GM21381 (cell line): ENCODE measurements at regions not wholly inside any gene's neighbourhood (a gene's known extent, or its start where the extent isn't known, plus 50 kb on each side); places are given as distances from the start of the nearest gene placed in this dataset.
"Not testable (repeated sequence)": the region's sequence is repeated elsewhere in the genome, so short reads cannot be mapped to it uniquely, and the experiment has no call there.

Experiments
- ATAC-seq: cut with Tn5 transposase; IDR thresholded peaks from one replicate; pipeline ENCODE4 v1.9.1; 2021; ENCODE audit warnings: mild to moderate bottlenecking, moderate library complexity; ENCODE audit not compliant: unreplicated experiment

DNA sequence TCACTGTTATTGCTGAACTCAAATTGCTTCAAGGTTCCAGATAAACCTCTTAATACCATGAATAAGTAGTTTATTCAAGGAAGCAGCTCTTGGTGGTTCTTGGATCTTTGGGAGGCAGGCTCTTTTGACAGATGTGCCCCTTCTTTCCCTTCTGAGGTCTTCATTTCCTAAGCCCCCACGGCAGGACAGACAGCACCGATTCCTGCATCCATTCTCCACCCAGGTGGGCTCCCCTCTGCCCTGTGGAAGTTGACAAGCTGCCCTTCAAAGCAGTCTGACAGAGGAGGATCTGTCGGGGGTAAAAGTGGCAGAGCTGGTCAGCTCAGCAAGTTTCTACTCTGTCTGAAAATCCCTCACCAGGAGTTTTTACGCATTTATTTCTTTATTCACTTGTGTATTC lies 605.3 kb upstream of the B3GAT1 start:
- no peak for ATAC-seq

DNA sequence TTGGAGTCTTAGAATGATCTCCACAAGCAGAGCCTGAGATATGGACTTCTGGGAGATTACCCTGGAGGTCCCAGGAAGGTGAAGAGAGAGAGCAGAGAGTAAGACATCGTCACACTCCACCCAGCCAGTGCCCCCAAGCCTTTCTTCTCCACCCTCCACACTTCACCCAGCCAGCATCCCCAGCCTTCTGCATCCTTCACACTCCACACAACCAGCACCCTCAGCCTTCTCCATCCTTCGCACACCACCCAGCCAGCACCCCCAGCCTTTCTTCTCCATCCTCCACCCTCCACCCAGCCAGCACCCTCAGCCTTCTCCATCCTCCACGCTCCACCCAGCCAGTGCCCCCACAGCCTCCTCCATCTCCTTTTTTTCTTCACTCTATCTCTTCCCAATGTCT lies 603.9 kb upstream of the B3GAT1 start:
- ATAC-seq = no peak

DNA sequence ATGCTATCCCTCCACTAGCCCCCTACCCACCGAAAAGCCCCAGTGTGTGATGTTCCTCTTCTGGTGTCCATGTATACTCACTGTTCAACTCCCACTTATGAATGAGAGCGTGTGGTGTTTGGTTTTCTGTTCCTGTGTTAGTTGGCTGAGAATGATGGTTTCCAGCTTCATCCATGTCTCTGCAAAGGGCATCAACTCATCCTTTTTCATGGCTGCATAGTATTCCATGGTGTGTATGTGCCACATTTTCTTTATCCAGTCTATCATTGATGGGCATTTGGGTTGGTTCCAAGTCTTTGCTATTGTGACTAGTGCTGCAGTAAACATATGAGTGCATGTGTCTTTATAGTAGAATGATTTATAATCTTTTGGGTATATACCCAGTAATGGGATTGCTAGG lies 599.3 kb upstream of the B3GAT1 start:
- ATAC-seq = not testable (repeated sequence)

DNA sequence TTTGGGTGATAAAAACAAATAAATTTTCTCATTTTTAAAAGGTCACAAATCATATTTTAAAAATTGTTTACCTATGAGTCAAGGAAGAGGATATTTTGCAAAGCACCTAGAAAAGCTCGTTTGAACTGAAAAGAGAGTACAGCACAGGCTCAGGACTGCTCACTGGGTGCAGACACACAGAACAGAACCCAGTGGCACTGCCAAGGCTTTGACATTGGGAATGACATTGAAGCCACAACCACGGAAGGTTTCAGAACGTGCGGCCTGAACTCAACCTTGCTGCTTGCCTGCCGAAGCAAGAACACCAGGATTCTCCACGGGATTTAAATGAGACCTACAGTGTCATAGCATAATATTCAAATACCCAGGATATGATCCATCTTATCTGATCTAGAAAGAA lies 597.1 kb upstream of the B3GAT1 start:
- no peak for ATAC-seq

DNA sequence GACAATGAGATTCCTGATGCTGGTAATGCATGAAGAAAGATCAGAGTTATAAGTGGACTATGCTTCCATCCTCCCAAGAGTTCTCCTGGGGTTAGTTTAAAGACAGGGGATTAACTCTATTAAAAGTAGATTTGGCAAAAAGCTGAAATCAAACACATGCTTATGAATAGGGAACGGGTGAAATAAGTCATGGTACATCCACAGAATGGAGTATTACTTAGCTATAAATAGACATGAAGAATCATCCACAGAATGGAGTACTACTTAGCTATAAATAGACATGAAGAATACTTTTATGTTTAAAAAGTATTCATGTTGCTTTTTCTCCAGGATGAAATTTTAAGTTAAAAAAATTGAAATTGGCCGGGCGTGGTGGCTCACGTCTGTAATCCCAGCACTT lies 596.4 kb upstream of the B3GAT1 start:
- no peak for ATAC-seq

DNA sequence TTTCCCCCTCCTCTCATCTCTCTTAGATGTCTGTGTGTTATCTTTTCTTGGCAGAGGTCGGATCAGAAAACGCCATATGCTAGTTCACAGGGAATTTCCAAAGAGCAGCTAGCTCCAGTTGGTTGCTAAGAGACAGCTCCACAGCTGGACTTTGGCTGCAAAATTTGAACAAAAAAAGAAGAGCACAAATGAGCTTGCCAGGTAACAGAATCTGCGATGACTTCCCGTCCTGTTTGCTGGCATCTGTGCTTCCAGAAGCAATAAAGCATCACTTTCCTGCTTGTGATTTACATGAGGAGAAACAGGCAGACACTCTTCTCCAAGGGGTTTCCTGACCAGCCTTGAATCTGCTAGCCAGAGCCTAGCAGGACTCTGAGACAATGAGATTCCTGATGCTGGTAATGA lies 596.0 kb upstream of the B3GAT1 start:
- no peak for ATAC-seq

DNA sequence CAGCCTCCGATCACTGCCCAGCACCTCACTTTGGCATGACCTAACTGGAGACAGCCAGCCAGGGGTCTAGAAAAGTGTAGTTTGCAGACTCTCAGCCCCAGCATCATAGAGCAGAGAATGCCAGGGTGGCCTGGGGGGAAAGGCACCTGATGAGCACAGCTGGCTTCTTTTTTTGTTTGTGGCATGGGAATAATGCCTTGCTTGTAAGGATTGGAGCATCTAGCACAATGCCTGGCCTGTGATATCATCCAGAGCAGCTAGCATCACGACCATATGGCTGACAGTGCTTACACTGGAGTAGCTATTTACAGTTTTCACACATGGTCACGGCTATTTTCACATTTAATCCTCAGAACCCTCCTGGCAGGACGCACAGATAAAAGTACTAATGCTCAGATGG lies 594.8 kb upstream of the B3GAT1 start:
- no peak for ATAC-seq

DNA sequence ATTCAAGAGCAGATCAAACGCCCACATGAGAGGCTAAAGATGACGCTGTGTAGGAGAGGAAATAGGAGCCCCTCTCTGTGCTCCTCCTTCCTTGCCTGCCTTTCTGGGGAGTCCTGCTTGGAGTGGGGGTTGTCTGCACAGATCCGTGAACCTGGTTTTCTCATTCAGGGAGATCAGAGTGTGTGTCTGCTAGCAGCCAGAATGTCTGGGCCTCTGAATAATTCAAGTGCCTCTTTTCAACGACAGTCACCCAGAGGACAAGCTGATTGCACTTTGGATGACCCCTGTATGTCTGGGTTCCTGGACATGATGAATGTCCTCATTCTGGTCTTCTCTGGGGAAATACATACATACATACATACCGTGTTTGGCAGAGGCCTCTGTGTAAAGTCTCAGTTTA lies 592.5 kb upstream of the B3GAT1 start:
- ATAC-seq = no peak

DNA sequence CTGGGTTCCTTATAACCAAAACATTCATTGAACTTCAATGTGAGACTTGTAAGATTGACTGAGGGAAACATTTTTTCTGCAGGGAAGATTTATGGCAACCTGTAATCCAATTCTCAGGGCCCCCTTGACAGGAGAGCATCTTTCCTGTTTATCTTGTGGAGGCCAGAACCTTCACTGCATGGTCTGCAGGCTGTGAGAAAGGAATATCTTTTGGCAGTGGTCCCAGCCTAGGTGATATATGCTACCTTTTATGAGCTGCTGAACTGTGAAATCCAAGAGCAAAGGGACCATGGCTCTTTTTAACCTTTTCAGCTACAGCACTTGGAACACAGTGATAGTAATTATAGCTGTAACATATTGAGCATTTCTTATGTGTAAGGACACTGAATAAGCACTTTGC lies 590.2 kb upstream of the B3GAT1 start:
- no peak for ATAC-seq

DNA sequence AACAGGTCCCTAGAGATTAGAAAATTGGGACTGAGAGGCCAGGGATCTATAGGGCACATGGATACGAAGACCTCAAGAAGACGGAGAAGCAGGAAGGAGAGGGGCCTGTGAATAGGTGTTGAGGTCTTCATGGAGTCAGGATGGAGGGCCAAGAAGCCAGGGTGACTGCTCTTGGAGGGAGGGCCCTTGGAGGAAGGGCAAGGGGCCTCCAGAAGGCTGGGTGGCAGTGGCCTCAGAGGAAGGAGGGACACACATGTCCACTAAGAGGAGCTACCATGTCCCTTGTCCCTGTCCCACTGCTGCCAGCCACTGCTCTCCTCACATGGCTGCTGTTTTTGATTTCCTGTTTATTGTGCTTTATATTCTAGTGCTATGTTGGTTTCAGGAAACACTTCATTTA lies 589.5 kb upstream of the B3GAT1 start:
- ATAC-seq = no peak

DNA sequence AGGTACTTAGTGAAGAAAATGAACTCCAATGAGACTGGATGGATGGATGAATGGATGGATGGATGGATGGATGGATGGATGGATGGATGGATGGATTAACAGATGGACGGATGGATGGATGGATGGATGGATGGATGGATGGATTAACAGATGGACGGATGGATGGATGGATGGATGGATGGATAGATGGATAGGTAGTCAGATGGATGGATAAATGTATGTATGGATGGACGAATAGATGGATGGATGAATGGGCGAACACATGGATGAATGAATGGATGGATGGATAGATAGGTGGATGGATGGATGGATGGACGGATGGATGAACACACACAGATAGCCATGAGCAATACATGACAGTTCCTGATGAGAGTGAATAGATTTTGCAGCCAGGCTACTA lies 589.0 kb upstream of the B3GAT1 start:
- not testable (repeated sequence) for ATAC-seq

DNA sequence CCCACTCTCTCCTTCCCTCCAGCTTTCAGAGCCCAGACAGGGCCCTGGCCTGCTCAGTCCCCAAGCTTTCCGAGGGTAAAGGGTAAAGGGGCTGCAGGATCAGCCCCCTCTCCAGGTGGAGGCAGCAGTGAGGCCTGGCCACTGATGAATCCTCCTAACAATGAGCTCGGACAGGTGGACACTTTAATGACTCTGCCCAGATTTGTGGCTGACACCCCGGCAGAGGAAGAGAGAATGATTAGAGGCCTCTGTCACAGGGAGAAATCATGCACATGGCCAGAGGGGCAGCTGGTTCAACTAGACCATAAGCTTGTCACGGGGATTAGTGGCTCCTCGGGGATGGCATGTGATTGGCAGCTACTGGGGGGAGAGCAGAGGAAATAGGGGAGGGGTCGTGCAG lies 587.5 kb upstream of the B3GAT1 start:
- no peak for ATAC-seq

DNA sequence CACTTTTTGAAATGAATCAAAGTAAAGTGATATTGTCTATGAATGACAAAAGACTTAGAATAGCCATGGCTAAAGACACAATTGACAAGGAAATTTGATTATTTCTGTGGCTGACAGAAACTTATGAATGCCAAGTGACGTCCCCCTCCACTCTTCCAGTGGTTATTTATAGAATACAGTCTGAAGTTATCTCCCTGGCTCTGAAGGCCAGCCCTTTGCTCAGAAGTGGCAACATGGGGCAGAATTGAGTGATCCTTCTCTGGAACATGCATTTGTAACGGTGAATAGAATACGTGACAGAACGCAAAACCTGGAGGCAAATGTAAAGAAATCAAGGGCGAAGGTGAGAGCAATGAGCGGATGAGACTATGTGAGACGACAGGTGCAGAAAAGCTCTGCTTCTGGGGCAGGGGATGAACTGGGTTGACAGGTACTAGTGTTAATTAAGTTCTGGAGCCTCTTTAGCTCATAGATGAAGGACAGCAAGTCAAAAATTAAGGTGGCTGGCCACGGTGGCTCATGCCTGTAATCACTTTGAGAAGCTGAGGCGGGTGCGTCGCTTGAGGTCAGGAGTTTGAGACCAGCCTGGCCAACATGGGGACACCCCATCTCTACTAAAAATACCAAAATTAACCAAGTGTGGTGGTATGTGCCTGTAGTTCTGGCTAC lies 585.7 kb upstream of the B3GAT1 start:
- ATAC-seq = no peak

DNA sequence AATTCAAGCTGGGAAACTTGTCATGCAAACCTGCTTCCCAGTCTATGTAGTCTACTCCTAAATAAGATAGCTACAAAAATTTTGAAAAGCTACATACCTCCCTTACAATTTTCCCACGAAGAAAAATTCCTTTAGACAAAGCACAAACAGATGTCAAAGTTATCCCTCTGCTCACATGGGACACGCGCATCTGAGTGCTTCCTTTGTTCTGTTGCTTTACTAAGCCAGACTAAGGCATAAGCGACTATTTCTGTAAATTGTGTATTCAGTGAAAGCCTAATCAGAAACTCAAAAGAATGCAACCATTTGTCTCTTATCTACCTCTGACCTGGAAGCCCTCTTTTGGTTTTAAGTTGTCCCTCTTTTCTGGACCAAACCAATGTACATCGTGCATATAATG lies 583.7 kb upstream of the B3GAT1 start:
- ATAC-seq = no peak

DNA sequence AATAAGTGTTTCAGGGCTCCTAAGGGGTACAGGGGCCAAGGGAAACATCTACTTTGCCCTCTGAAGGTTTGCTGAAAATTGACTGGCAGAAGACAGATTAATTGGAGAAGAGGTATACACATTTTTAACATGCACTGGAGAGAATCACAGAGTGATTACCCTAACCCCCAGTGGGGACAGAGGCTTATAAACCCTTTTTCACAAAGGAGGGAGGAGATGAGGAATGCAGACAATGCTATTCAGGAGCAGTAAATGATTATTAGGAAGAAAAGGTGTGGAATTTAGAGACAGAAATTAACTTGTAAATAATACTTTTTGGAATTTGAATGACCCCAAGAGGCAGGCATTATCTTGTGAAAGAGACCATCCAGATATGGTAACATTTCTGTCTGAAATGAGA lies 582.4 kb upstream of the B3GAT1 start:
- ATAC-seq = no peak

DNA sequence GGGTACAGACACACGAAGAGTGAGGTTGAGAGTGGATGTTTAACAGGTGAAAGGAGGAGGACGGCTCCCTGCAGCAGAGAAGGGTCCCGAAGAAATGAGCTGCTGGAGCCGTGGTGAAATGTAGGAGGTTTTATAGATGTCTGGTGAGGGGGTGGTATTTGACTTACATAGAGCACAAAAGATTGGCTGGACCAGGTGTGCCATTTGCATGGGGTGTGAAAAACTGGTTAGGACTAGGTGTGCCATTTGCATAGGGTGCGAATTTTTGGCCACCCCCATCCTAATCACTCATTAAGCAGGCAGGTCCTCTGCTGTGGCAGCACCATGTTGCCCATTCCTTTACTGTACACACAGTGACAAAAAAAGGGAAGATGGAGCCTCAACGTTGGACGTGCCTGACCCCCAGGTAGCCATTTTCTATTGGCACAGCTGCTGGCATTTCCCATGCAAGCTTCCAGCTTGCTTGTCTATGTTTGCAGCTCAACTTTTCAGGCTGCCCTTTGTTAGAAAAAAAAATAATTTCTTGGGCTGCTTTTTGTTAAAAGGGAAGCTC lies 581.7 kb upstream of the B3GAT1 start:
- no peak for ATAC-seq

DNA sequence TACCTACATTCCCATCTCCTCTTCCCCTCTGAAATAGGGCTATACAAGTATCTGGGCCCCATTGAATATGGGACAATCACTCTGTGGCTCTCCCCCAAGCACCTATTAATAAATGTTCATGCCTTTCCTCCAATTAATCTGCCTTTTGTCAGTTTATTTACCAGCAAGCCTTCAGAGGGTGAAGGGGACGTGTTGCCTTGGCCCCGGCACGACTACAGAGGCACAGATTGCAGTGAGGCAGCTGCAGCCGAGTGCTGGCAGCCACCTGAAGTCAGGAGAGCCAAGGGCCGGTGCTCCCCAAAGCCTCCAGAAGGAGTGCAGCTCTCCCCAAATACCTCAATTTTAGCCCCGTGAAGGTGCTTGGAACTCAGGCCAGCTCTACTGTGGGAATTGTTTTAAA lies 580.9 kb upstream of the B3GAT1 start:
- ATAC-seq = no peak

DNA sequence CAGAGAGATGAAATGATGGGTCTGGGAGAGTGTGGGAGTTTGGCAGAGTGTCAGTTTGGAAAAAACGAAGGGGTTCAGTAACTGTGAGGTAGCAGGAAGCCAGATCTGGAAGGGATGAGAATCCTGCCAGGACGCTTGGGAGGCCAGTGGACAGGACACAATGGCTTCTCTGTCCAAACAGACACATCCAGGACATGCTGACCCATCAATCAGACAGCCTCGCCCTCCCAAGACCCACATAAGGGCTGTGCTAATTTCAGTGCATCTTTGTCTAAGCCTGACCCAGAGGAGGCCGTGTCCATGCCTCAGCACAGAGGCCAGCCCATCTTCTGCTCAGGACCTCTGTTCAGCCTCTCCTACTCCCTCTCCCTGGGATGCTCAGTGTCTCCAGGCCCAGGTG lies 576.5 kb upstream of the B3GAT1 start:
- ATAC-seq = no peak

DNA sequence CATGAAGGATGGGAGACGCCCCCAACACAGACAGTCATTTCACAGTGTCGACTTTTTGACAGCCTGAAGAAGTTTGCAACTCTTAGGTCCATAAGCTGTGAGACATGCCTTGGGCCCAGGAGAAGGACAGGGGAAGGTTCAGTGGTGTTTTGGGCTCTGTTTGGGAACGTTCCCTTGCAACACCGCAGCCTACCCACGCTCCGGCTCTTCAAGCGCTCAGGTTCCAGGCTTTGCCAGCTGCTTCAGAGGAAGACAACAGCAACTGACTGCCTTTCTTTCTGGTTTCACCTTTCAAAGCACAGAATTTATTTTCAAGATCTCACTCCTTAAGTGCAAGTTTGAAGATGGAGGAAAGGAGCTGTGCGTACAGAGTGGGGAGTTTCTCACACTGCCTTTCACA lies 575.8 kb upstream of the B3GAT1 start:
- ATAC-seq = no peak

DNA sequence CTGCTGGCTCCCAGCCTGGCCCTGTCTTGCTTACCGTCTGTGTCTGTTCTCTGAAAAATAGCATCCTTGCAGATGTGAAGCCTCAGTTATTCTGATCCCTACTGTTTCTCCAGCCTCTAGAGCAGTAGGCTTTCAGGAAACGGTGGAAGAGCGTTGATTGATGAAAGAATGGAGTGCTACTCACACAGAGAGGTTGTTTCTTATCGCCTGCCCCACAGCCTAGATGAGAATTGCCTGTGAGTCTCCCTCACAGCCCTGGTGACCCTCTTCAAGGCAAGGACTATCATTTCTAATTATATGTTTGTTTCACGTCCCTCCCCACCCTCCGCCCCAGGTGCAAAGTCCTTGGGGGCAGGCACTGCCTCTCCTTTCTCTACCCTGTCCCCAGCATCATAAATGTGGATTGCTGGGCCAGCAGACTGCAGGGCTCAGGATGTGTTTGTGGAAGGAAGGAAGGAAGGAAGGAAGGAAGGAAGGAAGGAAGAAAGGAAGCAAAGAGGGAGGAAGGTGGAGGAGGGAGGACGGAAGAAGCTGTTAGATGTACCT lies 575.3 kb upstream of the B3GAT1 start:
- ATAC-seq = no peak

DNA sequence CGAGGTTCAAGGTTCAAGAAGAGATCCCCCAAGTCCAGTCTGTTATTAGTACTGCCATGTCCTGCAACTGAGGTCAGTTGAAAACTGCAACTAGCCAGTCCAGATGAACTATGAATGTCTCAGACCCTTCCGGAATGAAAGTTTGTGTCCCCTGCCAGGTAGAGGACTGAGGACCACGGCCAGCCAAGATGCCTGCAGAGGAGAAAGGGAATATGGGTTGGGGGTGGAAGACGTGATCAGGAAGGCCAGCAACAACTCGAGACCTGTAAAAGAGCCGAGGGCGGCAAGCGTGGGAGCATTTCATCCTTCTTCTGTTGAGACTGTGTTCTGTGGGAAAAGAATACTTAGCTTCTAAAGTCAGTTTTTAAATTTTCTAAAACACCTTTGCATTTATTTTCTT lies 572.4 kb upstream of the B3GAT1 start:
- no peak for ATAC-seq

DNA sequence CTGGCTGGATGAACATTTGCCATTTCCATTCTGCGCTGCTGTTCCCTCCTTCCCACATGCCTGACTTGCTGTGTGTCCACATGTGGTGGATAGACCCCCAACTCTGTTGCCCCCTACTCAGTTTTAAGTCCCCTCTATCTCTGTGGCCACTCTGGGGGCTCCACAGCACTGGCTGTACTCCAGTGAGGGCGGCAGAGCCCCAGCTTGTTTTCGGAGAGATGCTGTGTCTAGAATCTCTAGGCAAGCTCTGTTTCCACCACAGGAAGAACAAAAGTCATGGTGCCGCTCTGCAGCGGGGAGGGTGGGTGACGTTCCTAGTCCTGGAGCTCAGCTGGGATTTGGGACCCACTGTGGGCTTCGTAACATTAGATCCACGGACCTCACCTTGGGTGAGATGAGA lies 570.4 kb upstream of the B3GAT1 start:
- ATAC-seq = not testable (repeated sequence)

DNA sequence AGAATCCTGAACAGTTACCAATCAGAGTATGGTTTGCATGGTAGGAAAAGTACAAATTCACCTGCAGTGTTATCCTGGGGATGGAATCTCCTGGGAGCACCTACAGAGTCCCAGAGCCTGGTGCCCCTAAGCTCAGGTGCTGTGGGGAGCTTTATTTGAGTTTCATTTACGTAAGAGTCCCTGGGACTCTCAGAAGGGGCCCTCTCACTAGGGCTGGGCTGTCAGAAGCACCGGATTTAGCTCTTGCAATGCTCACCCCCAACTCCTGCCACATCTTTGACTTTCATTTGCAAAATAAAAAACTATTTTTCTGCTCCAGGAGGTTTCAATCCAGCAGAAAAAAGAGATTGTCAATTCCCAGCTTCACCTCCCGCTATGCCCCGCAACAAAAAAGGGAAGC lies 569.8 kb upstream of the B3GAT1 start:
- no peak for ATAC-seq
